GM18517 (cell line): ENCODE measurements at regions not wholly inside any gene's neighbourhood (a gene's known extent, or its start where the extent isn't known, plus 50 kb on each side); places are given as distances from the start of the nearest gene placed in this dataset.

Source experiments
- ATAC-seq: cut with Tn5 transposase; IDR thresholded peaks from one replicate; pipeline ENCODE4 v1.9.1; 2021; ENCODE audit warnings: mild to moderate bottlenecking, moderate library complexity; ENCODE audit not compliant: unreplicated experiment

- no peak for ATAC-seq
Observed at GRCh38 chr5:2391021-2391420, 360.5 kb downstream of the IRX2 start.

- ATAC-seq: no peak
Observed at GRCh38 chr5:2388571-2388970, 362.9 kb downstream of the IRX2 start.

GRCh38 chr5:2387634-2388325 is 363.7 kb downstream of the IRX2 start:
- ATAC-seq: no peak

- ATAC-seq: no peak
Observed at GRCh38 chr5:2387250-2387633, 364.2 kb downstream of the IRX2 start.

- no peak for ATAC-seq
Observed at GRCh38 chr5:2385818-2386217, 365.7 kb downstream of the IRX2 start.

- ATAC-seq: no peak
Observed at GRCh38 chr5:2383698-2384065, 367.8 kb downstream of the IRX2 start.

GRCh38 chr5:2382776-2383697 is 368.4 kb downstream of the IRX2 start:
- ATAC-seq: no peak

- no peak for ATAC-seq
Observed at GRCh38 chr5:2381861-2382260, 369.6 kb downstream of the IRX2 start.

- ATAC-seq: no peak
Observed at GRCh38 chr5:2381070-2381469, 370.4 kb downstream of the IRX2 start.

GRCh38 chr5:2378976-2379375 is 372.5 kb downstream of the IRX2 start:
- ATAC-seq: no peak

GRCh38 chr5:2378108-2378507 is 373.4 kb downstream of the IRX2 start:
- no peak for ATAC-seq

GRCh38 chr5:2376486-2376885 is 375.0 kb downstream of the IRX2 start:
- ATAC-seq: no peak

GRCh38 chr5:2375757-2376250 is 375.7 kb downstream of the IRX2 start:
- no peak for ATAC-seq

- no peak for ATAC-seq
Observed at GRCh38 chr5:2375291-2375690, 376.2 kb downstream of the IRX2 start.

GRCh38 chr5:2374703-2375102 is 376.8 kb downstream of the IRX2 start:
- ATAC-seq: no peak

GRCh38 chr5:2373631-2374030 is 377.8 kb downstream of the IRX2 start:
- ATAC-seq: no peak

GRCh38 chr5:2371419-2371710 is 380.1 kb downstream of the IRX2 start:
- ATAC-seq: no peak

- no peak for ATAC-seq
Observed at GRCh38 chr5:2370626-2371418, 380.7 kb downstream of the IRX2 start.

- ATAC-seq: no peak
Observed at GRCh38 chr5:2369178-2369577, 382.3 kb downstream of the IRX2 start.

- ATAC-seq: no peak
Observed at GRCh38 chr5:2366816-2367215, 384.7 kb downstream of the IRX2 start.

- no peak for ATAC-seq
Observed at GRCh38 chr5:2357309-2357708, 394.2 kb downstream of the IRX2 start.

GRCh38 chr5:2355859-2356258 is 395.6 kb downstream of the IRX2 start:
- no peak for ATAC-seq
